Testis (tissue), 2 donors: ENCODE measurements at regions not wholly inside any gene's neighbourhood (a gene's known extent, or its start where the extent isn't known, plus 50 kb on each side); places are given as distances from the start of the nearest gene placed in this dataset.

Experiments
- DNase-seq: peaks from one replicate; pipeline ENCODE4 v3.0.0-alpha.2; 2019
- H3K27ac ChIP-seq, 2 donors: fragments of 200-600 bp; sonication (generic); one replicate each; pipeline ENCODE4 v1.5.1; 2019
- H3K27me3 ChIP-seq: fragments of 200-600 bp; sonication (generic); one replicate; pipeline ENCODE4 v1.5.1; 2019
- H3K36me3 ChIP-seq: fragments of 200-600 bp; sonication (generic); one replicate; pipeline ENCODE4 v1.5.1; 2017; ENCODE audit warnings: low read depth; ENCODE audit errors: missing control alignments
- H3K4me1 ChIP-seq: fragments of 200-600 bp; sonication (generic); one replicate; pipeline ENCODE4 v1.5.1; 2019
- H3K4me3 ChIP-seq, 2 donors: fragments of 200-600 bp; sonication (generic); one replicate each; pipeline ENCODE4 v1.5.1; 2017 to 2019
- H3K9me3 ChIP-seq: fragments of 200-600 bp; sonication (generic); one replicate; pipeline ENCODE4 v1.5.1; 2017
- CTCF ChIP-seq, 3 experiments: fragments of 450-650 bp in 2 of 3; fragments of 200-600 bp in 1 of 3; sonication (generic) in 1 of 3; IDR thresholded peaks; one replicate each; pipeline ENCODE4 v1.5.1; 2016 to 2019; ENCODE audit warnings: antibody characterized with exemption in 3 of 3, mild to moderate bottlenecking in 2 of 3, moderate library complexity in 1 of 3
- POLR2A ChIP-seq: fragments of 450-650 bp; IDR thresholded peaks from one replicate; pipeline ENCODE4 v1.6.1; 2017; ENCODE audit warnings: antibody characterized with exemption, mild to moderate bottlenecking, moderate library complexity
- WGBS, 2 donors: methylation state at CpG; one replicate each; pipeline ENCODE4 v1.1.5; 2018; 5-methylcytosine and 5-hydroxymethylcytosine counted together
- intact Hi-C: fragments of 100-400 bp; cut with DNase I; formaldehyde crosslinking; loops from one replicate; pipeline ENCODE4 v1.15.1; 2023; ENCODE audit warnings: low total_unique reads

GRCh38 chrX:39819921-39820849 is 277.6 kb downstream of the BCOR start:
- peak; percentile 54 for DNase-seq
- no peaks in the 10 kb centered on the region for H3K9me3 ChIP-seq
- 25 to 37% methylated on average over 18 to 34 of the region's 34 CpGs for WGBS, 2 donors
- intact Hi-C loops, result no loop called here
- H3K27me3 ChIP-seq, result no peaks in the 10 kb centered on the region
- H3K4me1 ChIP-seq, result peaks cover 5% of the 10 kb centered on the region
- peak overlapping the region in 1 of 2 donors; percentile 38 for H3K4me3 ChIP-seq
- TF ChIP-seq POLR2A (no peak), CTCF (IDR thresholded peaks at IDR 0.05) (no peak)
- H3K36me3 ChIP-seq, result no peaks in the 10 kb centered on the region
- no peak overlapping the region for H3K27ac ChIP-seq

GRCh38 chrX:39820938-39821708 is 276.6 kb downstream of the BCOR start:
- Histone ChIP-seq H3K9me3 (no peaks in the 10 kb centered on the region), H3K4me1 (peaks cover 5% of the 10 kb centered on the region), H3K27ac (peak overlapping the region in 1 of 2 donors; percentile 19), H3K4me3 (peak overlapping the region; percentile 21 to 38), H3K36me3 (no peaks in the 10 kb centered on the region), H3K27me3 (no peaks in the 10 kb centered on the region)
- no peak for TF ChIP-seq POLR2A
- TF ChIP-seq CTCF (IDR thresholded peaks at IDR 0.05), result no peak
- DNase-seq, result peak; percentile 45
- intact Hi-C loops, result no loop called here
- WGBS, 2 donors, result 1 to 2% methylated on average over 8 to 15 of the region's 98 CpGs

- 43 to 44% methylated on average over 16 to 22 of the region's 26 CpGs for WGBS, 2 donors
- Histone ChIP-seq H3K27me3 (no peaks in the 10 kb centered on the region), H3K9me3 (no peaks in the 10 kb centered on the region), H3K4me3 (peak overlapping the region; percentile 21 to 38), H3K27ac (no peak overlapping the region), H3K4me1 (peaks cover 3% of the 10 kb centered on the region), H3K36me3 (no peaks in the 10 kb centered on the region)
- intact Hi-C loops, result no loop called here
- TF ChIP-seq POLR2A (no peak), CTCF (IDR thresholded peaks at IDR 0.05) (no peak)
- DNase-seq, result no peak
These were observed 276.1 kb downstream of the BCOR start for GRCh38 chrX:39821709-39822095.

GRCh38 chrX:39822133-39822748 is 275.5 kb downstream of the BCOR start:
- intact Hi-C loops, result no loop called here
- WGBS, 2 donors, result 68 to 75% methylated on average over 7 to 13 of the region's 15 CpGs
- DNase-seq, result no peak

More at GRCh38 chrX:39822133-39822748, 275.5 kb downstream of the BCOR start:
- Histone ChIP-seq H3K4me3 (no peak overlapping the region), H3K27ac (no peak overlapping the region), H3K9me3 (no peaks in the 10 kb centered on the region), H3K4me1 (no peaks in the 10 kb centered on the region), H3K36me3 (no peaks in the 10 kb centered on the region), H3K27me3 (no peaks in the 10 kb centered on the region)
- TF ChIP-seq CTCF (IDR thresholded peaks at IDR 0.05) (no peak), POLR2A (no peak)
